HG02852 (cell line): ENCODE measurements at regions not wholly inside any gene's neighbourhood (a gene's known extent, or its start where the extent isn't known, plus 50 kb on each side); places are given as distances from the start of the nearest gene placed in this dataset.
A peak's percentile ranks its signal among the peaks of the same experiment; 100 is the strongest.

Experiments used
- ATAC-seq: cut with Tn5 transposase; IDR thresholded peaks from one replicate; pipeline ENCODE4 v1.9.1; 2021; ENCODE audit warnings: mild to moderate bottlenecking, moderate library complexity; ENCODE audit not compliant: unreplicated experiment

- ATAC-seq, result no peak
These were observed 78.0 kb upstream of the GALNT5 start for GRCh38 chr2:157179324-157180105.

GRCh38 chr2:157180359-157180758 lies 77.1 kb upstream of the GALNT5 start:
- no peak for ATAC-seq

DNA sequence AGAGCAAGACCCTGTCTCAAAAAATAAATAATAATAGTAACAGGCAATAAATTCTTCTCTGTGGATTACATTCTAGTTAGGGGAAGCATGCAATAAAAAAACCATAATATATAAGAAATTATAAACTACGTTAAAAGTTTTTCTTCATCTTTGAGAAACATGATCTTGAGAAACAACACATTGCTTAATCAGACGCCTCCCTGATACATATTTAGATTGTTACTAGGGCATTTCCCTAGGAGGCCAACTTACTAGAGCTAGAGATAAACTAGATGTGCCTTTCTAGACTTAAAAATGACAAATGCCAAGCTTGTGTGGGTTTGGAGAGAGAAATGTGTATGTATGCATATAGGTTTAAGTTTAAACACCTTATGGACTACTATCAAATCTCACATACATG lies 76.3 kb upstream of the GALNT5 start:
- no peak for ATAC-seq

- ATAC-seq, result no peak
These were observed 75.2 kb upstream of the GALNT5 start for GRCh38 chr2:157182204-157182709.

DNA sequence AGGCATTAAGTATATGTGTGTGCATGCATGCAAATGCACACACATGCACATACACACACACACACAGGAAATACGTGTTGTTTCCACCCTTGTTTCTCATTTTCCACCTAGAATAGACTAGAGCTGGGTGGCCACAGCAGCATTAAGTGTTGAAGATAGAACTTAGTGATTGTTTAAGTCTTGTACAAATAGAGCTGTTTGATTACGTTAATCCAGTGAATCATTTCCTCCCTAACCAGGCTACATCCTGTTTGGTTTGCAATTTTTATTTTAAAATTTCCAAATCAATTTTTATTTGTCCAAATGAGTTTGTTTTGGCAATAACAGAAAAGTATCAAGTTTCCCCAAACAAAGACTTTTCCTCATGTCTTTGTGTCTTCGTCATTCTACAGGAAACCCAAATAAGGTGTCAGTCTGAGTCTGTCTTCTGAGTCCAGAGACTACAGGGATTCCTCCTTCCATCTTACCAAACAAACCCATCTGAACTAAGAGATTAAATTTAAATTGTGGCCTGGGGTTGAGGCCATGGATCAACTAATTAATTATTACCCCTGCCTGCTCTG lies 74.6 kb upstream of the GALNT5 start:
- no peak for ATAC-seq

DNA sequence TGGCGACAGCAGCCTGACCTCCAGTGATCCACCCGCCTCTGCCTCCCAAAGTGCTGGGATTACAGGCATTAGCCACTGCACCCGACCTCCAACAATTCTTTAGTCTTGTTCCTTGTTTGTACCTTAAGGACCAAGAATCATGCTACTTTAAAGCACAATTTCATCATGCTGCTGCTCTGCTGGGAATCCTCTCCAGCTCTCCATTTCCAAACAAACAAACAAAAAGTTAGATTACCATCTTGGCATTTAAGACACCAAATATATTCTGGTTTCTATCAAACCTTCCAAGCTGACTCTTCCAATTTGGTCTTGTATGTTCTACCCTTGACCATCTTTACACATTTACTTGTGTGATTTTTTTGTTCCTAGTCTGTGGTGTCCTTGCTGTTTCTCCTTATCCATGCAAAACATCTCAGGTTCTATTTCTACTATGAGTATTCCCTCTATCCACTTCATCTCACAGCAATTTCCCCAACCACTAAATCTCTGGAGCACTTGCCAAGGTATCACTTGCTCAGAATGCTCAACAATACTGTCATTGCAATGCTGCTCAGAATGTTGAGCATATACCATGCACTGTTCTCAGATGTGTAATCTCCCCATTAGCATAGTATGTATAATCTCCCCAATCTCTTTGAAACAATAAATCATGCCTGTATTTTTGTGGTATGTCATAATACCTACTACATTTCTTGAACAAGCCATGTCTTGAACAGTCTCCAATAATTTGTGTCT lies 73.2 kb upstream of the GALNT5 start:
- no peak for ATAC-seq

GRCh38 chr2:157185476-157186227 lies 71.9 kb upstream of the GALNT5 start:
- ATAC-seq, result no peak

GRCh38 chr2:157190151-157190550 lies 67.4 kb upstream of the GALNT5 start:
- no peak for ATAC-seq

DNA sequence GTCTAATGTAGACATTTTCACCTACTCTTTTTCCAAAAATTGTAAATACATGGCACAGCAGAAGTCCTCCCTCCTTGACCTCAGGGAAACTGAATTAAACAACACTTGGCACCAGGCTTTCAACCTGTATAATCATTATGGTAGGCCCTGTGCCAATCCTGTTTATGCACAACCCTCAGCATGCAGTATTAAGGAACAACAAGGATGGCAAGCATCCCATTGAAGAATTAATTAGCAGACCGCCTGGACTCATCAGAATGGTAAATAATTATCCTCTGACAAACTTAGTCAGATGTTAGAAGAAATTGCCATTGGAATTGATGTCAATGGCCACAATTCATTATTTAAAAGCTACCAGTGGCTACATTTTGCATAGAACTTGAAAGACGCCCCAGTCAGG lies 66.3 kb upstream of the GALNT5 start:
- ATAC-seq, result no peak

- peak; percentile 77 for ATAC-seq
These were observed 64.8 kb upstream of the GALNT5 start for GRCh38 chr2:157192445-157193423.

GRCh38 chr2:157193461-157193860 lies 64.0 kb upstream of the GALNT5 start:
- no peak for ATAC-seq

GRCh38 chr2:157194097-157194688 lies 63.3 kb upstream of the GALNT5 start:
- peak; percentile 53 for ATAC-seq

DNA sequence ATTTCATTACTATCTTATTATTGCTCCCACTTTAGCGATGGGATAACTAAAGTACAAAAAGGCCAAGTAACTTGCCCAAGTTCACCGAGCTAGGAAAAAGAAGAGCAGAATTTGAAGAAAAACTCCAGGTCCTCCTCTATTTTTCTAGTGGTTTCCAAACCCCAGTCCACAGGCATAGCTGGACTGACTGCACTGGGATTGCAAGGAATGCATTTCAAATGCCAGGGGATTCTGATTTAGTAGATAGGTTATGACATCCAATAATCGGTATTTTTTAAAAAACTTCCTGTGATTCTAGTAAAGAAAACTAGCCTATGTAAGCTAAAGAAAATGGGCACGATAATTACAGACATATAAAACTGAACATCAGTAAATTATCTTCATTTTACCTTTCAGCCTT lies 62.7 kb upstream of the GALNT5 start:
- ATAC-seq, result no peak

- no peak for ATAC-seq
These were observed 60.5 kb upstream of the GALNT5 start for GRCh38 chr2:157196956-157197355.

- ATAC-seq, result no peak
These were observed 59.7 kb upstream of the GALNT5 start for GRCh38 chr2:157197848-157198247.

GRCh38 chr2:157203651-157204050 lies 53.9 kb upstream of the GALNT5 start:
- ATAC-seq, result no peak

- no peak for ATAC-seq
These were observed 53.1 kb upstream of the GALNT5 start for GRCh38 chr2:157204401-157204800.

DNA sequence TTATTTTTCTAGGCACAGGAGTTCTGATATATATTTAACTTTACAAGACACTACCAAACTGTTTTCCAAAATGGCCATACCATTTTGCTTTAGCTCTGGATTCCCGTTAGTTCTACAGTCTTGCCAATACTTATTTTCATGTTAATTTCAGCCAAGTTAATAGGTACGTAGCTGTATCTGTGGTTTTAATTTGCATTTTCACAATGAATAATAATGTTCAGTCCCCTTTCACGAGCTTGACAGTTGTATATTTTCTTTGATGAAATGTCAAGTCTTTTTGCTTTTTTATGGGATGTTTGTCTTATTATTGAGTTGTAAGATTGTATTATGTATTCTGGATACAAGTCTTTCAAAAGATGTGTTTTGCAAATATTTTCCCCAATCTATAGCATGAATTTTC lies 50.6 kb upstream of the GALNT5 start:
- no peak for ATAC-seq
